PC-3 (cell line): ENCODE measurements at regions not wholly inside any gene's neighbourhood (a gene's known extent, or its start where the extent isn't known, plus 50 kb on each side); places are given as distances from the start of the nearest gene placed in this dataset.

Source experiments
- EZH2 ChIP-seq: fragments of 300-600 bp; sonication (generic); IDR thresholded peaks from one replicate; pipeline ENCODE4 v1.6.1; 2017; ENCODE audit warnings: antibody characterized with exemption, mild to moderate bottlenecking, low read length; ENCODE audit not compliant: unreplicated experiment
- EZH2phosphoT487 ChIP-seq: fragments of 300-600 bp; sonication (generic); IDR thresholded peaks from 2 replicates; pipeline ENCODE4 v1.6.1; 2018; ENCODE audit warnings: mild to moderate bottlenecking, antibody characterized with exemption, low read length, borderline replicate concordance
- TF ChIP-seq, protein P1 (sequence below): fragments of 300-600 bp; sonication (generic); conservative IDR thresholded peaks from 2 replicates; pipeline ENCODE4 v1.5.1; 2017; ENCODE audit warnings: antibody characterized with exemption, low read depth, mild to moderate bottlenecking, low read length

DNA sequence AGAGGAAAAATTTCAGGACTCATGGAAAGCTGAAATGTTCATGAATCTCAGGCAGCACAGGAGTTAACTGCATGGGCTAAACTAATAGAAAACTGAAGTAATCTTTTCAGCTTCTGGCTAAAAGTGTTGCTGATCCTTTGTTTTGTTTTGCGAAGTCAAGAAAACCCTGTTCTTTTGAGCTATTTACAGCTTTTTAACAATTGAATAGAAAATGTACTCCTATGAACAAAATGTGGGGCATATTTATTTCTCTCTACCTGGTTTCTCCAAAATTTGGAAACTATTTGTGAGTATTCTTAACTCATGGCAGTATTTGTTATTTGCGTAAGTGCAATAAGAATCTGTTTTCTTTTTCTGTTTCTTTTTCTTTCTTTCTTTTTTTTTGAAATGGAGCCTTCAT is 818.8 kb upstream of the CITED2 start:
- TF ChIP-seq, protein P1, sequence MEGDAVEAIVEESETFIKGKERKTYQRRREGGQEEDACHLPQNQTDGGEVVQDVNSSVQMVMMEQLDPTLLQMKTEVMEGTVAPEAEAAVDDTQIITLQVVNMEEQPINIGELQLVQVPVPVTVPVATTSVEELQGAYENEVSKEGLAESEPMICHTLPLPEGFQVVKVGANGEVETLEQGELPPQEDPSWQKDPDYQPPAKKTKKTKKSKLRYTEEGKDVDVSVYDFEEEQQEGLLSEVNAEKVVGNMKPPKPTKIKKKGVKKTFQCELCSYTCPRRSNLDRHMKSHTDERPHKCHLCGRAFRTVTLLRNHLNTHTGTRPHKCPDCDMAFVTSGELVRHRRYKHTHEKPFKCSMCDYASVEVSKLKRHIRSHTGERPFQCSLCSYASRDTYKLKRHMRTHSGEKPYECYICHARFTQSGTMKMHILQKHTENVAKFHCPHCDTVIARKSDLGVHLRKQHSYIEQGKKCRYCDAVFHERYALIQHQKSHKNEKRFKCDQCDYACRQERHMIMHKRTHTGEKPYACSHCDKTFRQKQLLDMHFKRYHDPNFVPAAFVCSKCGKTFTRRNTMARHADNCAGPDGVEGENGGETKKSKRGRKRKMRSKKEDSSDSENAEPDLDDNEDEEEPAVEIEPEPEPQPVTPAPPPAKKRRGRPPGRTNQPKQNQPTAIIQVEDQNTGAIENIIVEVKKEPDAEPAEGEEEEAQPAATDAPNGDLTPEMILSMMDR = no peak
- TF ChIP-seq EZH2 = no peak
- TF ChIP-seq EZH2phosphoT487 = no peak
